Neuronal stem cell (in vitro differentiated cells): ENCODE measurements at regions not wholly inside any gene's neighbourhood (a gene's known extent, or its start where the extent isn't known, plus 50 kb on each side); places are given as distances from the start of the nearest gene placed in this dataset.

Experiments used
- DNase-seq: peaks from one replicate; pipeline ENCODE4 v3.0.0-alpha.2; 2013; ENCODE audit warnings: low spot score
- H2AFZ ChIP-seq: one replicate; pipeline ENCODE4 v1.6.1; 2013; ENCODE audit warnings: mild to moderate bottlenecking, low read length, inconsistent platforms
- H2AK5ac ChIP-seq: 2 replicates; pipeline ENCODE4 v1.6.1; 2013; ENCODE audit warnings: low read depth, mild to moderate bottlenecking, inconsistent platforms, low read length, moderate library complexity, mixed read lengths
- H2BK120ac ChIP-seq: 2 replicates; pipeline ENCODE4 v1.6.1; 2013; ENCODE audit warnings: low read depth, mild to moderate bottlenecking, inconsistent platforms, low read length, moderate library complexity, mixed read lengths
- H2BK12ac ChIP-seq: one replicate; pipeline ENCODE4 v1.6.1; 2013; ENCODE audit warnings: low read length, inconsistent platforms
- H2BK15ac ChIP-seq: 2 replicates; pipeline ENCODE4 v1.6.1; 2013; ENCODE audit warnings: mild to moderate bottlenecking, low read length, inconsistent platforms, mixed read lengths
- H2BK5ac ChIP-seq: one replicate; pipeline ENCODE4 v1.6.1; 2013; ENCODE audit warnings: inconsistent platforms, mild to moderate bottlenecking, low read length, moderate library complexity
- H3K14ac ChIP-seq: one replicate; pipeline ENCODE4 v1.6.1; 2013; ENCODE audit warnings: low read length, inconsistent platforms
- H3K18ac ChIP-seq: 2 replicates; pipeline ENCODE4 v1.6.1; 2013; ENCODE audit warnings: low read length, inconsistent platforms
- H3K23ac ChIP-seq: 2 replicates; pipeline ENCODE4 v1.6.1; 2013; ENCODE audit warnings: low read depth, mild to moderate bottlenecking, mixed read lengths, low read length, inconsistent platforms; ENCODE audit not compliant: poor library complexity
- H3K27ac ChIP-seq: replicated peaks from 3 replicates; pipeline ENCODE4 v1.5.1; 2013; ENCODE audit warnings: low read length, inconsistent platforms
- H3K27me3 ChIP-seq, 3 experiments: 2 replicates each; pipeline ENCODE4 v1.6.1; 2013; ENCODE audit warnings: low read length in 3 of 3, mild to moderate bottlenecking in 2 of 3, inconsistent platforms in 1 of 3, low read depth in 1 of 3, mixed read lengths in 1 of 3, moderate library complexity in 1 of 3; ENCODE audit not compliant: control insufficient read depth in 3 of 3, insufficient read depth in 3 of 3
- H3K36me3 ChIP-seq, 2 donors: replicated peaks in 1 of 2; 2 replicates each; pipeline ENCODE4 v1.6.1; 2013; ENCODE audit warnings: low read length in 2 of 2; ENCODE audit not compliant: control insufficient read depth in 2 of 2, insufficient read depth in 2 of 2
- H3K4ac ChIP-seq: 2 replicates; pipeline ENCODE4 v1.6.1; 2013; ENCODE audit warnings: inconsistent platforms, mild to moderate bottlenecking, low read length, moderate library complexity
- H3K4me1 ChIP-seq, 2 donors: 1 replicate in 1 of 2; 2 replicates in 1 of 2; pipeline ENCODE4 v1.6.1; 2013; ENCODE audit warnings: low read length in 2 of 2, low read depth in 1 of 2; ENCODE audit not compliant: control insufficient read depth in 2 of 2, insufficient read depth in 1 of 2
- H3K4me2 ChIP-seq: one replicate; pipeline ENCODE4 v1.6.1; 2013; ENCODE audit warnings: mild to moderate bottlenecking, low read length, inconsistent platforms; ENCODE audit not compliant: insufficient read depth, poor library complexity, severe bottlenecking
- H3K4me3 ChIP-seq, 2 donors: 2 replicates each; pipeline ENCODE4 v1.5.1; 2013; ENCODE audit warnings: low read length in 2 of 2, mild to moderate bottlenecking in 2 of 2, inconsistent platforms in 1 of 2, moderate library complexity in 1 of 2
- H3K79me1 ChIP-seq: one replicate; pipeline ENCODE4 v1.6.1; 2013; ENCODE audit warnings: low read depth, mild to moderate bottlenecking, inconsistent platforms, low read length, moderate library complexity
- H3K9ac ChIP-seq: one replicate; pipeline ENCODE4 v1.6.1; 2013; ENCODE audit warnings: mild to moderate bottlenecking, low read depth, low read length, inconsistent platforms; ENCODE audit not compliant: poor library complexity
- H3K9me3 ChIP-seq, 2 donors: replicated peaks in 1 of 2; 2 replicates each; pipeline versions ENCODE3 to v1.6.1; 2013; ENCODE audit warnings: low read length in 2 of 2, mild to moderate bottlenecking in 2 of 2, inconsistent platforms in 1 of 2, low read depth in 1 of 2, mixed read lengths in 1 of 2, moderate library complexity in 1 of 2; ENCODE audit not compliant: control insufficient read depth in 2 of 2, insufficient read depth in 1 of 2
- H4K8ac ChIP-seq: one replicate; pipeline ENCODE4 v1.6.1; 2013; ENCODE audit warnings: low read depth, mild to moderate bottlenecking, inconsistent platforms, low read length, moderate library complexity
- H4K91ac ChIP-seq: one replicate; pipeline ENCODE4 v1.6.1; 2013; ENCODE audit warnings: low read length, low read depth, mild to moderate bottlenecking, inconsistent platforms; ENCODE audit not compliant: poor library complexity
- WGBS, 2 donors: extraction: QIAGEN DNeasy Blood & Tissue Kit; methylation state at CpG; one replicate each; pipeline ENCODE4 v1.1.7; 2013; ENCODE audit warnings: missing lambda C conversion rate in 2 of 2, mixed read lengths in 1 of 2; ENCODE audit not compliant: insufficient read length in 2 of 2, insufficient replicate concordance in 1 of 2; ENCODE audit errors: extremely low coverage in 2 of 2; 5-methylcytosine and 5-hydroxymethylcytosine counted together

DNA sequence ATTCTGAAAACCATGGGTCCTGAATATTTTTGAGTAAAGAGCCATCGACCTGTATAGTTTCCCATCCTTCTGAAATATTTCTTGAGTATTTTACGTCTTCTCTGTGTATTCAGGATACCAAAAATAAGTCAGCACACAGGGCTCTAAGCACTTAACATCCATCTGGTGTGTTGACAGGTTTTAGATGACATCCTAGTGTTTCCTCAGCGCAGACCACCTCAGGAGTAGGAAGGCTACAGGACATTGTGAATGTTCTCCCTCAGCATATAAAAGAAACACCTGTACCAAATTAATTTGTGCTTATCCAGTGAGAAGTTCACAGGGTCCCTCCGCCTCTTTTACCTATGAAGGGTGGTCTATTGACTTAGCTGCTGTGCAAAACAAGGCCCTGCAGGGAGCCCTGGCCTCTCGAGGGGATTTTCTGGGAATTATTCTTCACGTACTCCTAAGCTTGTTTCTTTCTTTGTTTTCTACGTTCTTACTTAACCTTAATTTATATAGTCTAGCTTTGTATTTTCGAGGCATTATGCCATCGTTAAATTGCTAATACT is 241.8 kb downstream of the FBXO8 start:
- H3K4me1 ChIP-seq = peaks cover 0 to 9% of the 10 kb centered on the region in 2 donors
- H3K4ac ChIP-seq = no peak overlapping the region
- no peak overlapping the region for H2AFZ ChIP-seq
- H2BK15ac ChIP-seq = no peak overlapping the region
- no peak overlapping the region for H2BK120ac ChIP-seq
- no peak overlapping the region for H3K18ac ChIP-seq
- H2AK5ac ChIP-seq = no peak overlapping the region
- no peaks in the 10 kb centered on the region for H3K9me3 ChIP-seq
- no peak overlapping the region for H2BK5ac ChIP-seq
- H3K27me3 ChIP-seq = no peaks in the 10 kb centered on the region
- no peak overlapping the region for H3K27ac ChIP-seq
- no peak overlapping the region for H4K91ac ChIP-seq
- H4K8ac ChIP-seq = no peak overlapping the region
- no peak overlapping the region for H3K23ac ChIP-seq
- no peaks in the 10 kb centered on the region for H3K79me1 ChIP-seq
- no peak overlapping the region for H3K4me3 ChIP-seq
- no peak overlapping the region for H3K4me2 ChIP-seq
- no CpG with 5 or more reads among the region's 9 CpGs for WGBS, 2 donors
- no peak overlapping the region for H3K14ac ChIP-seq
- DNase-seq = peak; percentile 12
- no peaks in the 10 kb centered on the region for H3K36me3 ChIP-seq
- no peak overlapping the region for H3K9ac ChIP-seq
- H2BK12ac ChIP-seq = no peak overlapping the region

DNA sequence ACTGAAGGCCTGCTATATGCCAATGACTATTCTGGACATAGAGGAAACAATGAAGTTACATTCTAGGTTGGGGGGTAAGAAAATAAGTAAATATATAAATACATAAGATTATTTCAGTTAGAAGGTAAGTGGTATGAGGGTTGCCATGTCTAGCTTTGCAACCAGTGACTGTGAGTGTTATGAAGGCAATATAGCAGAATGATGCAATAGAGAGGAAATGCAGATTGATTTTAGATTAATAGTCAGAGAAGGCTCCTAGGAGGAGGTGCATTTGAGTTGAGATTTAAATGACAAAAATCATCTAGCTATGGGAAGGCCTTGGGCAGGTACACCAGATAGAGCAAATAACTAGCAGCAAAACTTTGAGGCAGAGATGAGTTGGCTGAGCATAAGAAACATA is 243.2 kb downstream of the FBXO8 start:
- Histone ChIP-seq H4K91ac (no peak overlapping the region), H2BK120ac (no peak overlapping the region), H3K36me3 (no peaks in the 10 kb centered on the region), H2AK5ac (no peak overlapping the region), H3K27ac (no peak overlapping the region), H3K79me1 (no peaks in the 10 kb centered on the region), H3K27me3 (no peaks in the 10 kb centered on the region), H3K14ac (no peak overlapping the region), H3K18ac (no peak overlapping the region), H3K9me3 (no peaks in the 10 kb centered on the region), H3K4me3 (no peak overlapping the region), H4K8ac (no peak overlapping the region), H3K23ac (no peak overlapping the region), H2BK12ac (no peak overlapping the region), H2BK5ac (no peak overlapping the region), H2BK15ac (no peak overlapping the region), H3K9ac (no peak overlapping the region), H3K4me2 (no peak overlapping the region), H3K4me1 (peaks cover 0 to 9% of the 10 kb centered on the region in 2 donors), H2AFZ (no peak overlapping the region), H3K4ac (no peak overlapping the region)
- no peak for DNase-seq

DNA sequence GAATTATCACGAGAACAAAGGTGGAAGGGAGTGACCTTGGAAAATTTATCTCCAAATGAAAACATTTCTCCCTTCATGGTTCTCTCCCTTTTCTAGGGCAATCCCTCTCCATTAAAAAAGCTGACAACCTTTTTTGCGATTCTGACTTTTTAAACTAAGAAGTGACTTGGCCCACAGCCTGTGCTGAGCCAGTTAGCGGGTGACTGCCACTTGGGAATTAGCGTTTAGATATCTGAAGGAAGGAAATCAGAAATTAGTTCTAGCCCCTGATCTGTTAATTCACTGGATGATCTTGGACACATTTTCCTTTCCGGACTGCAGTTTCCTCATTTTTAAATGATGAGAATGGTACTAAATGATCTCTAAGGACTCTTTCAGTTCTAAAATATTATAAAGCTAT is 245.0 kb downstream of the FBXO8 start:
- Histone ChIP-seq H3K79me1 (no peaks in the 10 kb centered on the region), H4K8ac (no peak overlapping the region), H3K14ac (no peak overlapping the region), H3K9ac (no peak overlapping the region), H3K27me3 (no peaks in the 10 kb centered on the region), H2BK12ac (no peak overlapping the region), H3K4ac (no peak overlapping the region), H3K36me3 (no peaks in the 10 kb centered on the region), H2BK5ac (no peak overlapping the region), H2AK5ac (no peak overlapping the region), H3K4me1 (peaks cover 0 to 9% of the 10 kb centered on the region in 2 donors), H3K9me3 (no peaks in the 10 kb centered on the region), H2BK120ac (no peak overlapping the region), H3K23ac (no peak overlapping the region), H3K27ac (no peak overlapping the region), H3K18ac (no peak overlapping the region), H2BK15ac (no peak overlapping the region), H2AFZ (no peak overlapping the region), H4K91ac (no peak overlapping the region), H3K4me2 (no peak overlapping the region), H3K4me3 (no peak overlapping the region)
- WGBS, 2 donors = no CpG with 5 or more reads among the region's 5 CpGs
- no peak for DNase-seq

DNA sequence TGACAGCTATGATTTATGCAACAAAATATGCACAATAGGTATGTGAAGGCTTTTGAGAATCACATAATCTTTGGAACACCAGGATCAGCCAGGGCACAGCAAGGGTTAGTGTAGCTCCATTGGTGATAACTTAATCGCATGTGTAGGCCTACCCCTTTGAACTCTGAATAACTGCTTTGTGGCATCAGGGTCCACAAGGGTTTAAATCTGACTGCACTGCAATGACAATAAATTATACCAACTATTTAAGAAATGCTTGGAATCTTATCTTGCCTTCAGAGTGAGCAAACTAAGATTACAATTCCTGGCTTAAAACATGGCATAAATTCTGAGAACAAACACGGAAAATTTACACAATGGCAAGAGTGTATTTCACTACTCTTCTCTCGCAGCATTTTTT is 245.8 kb downstream of the FBXO8 start:
- no CpG with 5 or more reads among the region's 3 CpGs for WGBS, 2 donors

More for the DNA sequence above, 245.8 kb downstream of the FBXO8 start:
- Histone ChIP-seq H3K9ac (no peak overlapping the region), H2AK5ac (no peak overlapping the region), H2BK120ac (no peak overlapping the region), H2BK12ac (no peak overlapping the region), H4K8ac (no peak overlapping the region), H4K91ac (no peak overlapping the region), H3K27ac (no peak overlapping the region), H3K4ac (no peak overlapping the region), H3K4me2 (no peak overlapping the region), H3K18ac (no peak overlapping the region), H2BK15ac (no peak overlapping the region), H2BK5ac (no peak overlapping the region), H3K27me3 (no peaks in the 10 kb centered on the region), H2AFZ (no peak overlapping the region), H3K9me3 (no peaks in the 10 kb centered on the region), H3K4me1 (peaks cover 0 to 9% of the 10 kb centered on the region in 2 donors), H3K23ac (no peak overlapping the region), H3K14ac (no peak overlapping the region), H3K4me3 (no peak overlapping the region), H3K36me3 (no peaks in the 10 kb centered on the region), H3K79me1 (no peaks in the 10 kb centered on the region)
- no peak for DNase-seq
